ENCODE measurements at regions not wholly inside any gene's neighbourhood (a gene's known extent, or its start where the extent isn't known, plus 50 kb on each side); places are given as distances from the start of the nearest gene placed in this dataset.

- no peak for TF ChIP-seq CTCF (conservative IDR thresholded peaks at IDR 0.05; ENCODE audit: control insufficient read depth, insufficient read depth, low read depth, low read length)
- no peak overlapping the region for H3K4me3 ChIP-seq (ENCODE audit: control insufficient read depth, low read depth, low read length)
- no peak for DNase-seq (ENCODE audit: low read depth)
These were observed 159.9 kb upstream of the ADCY1 start for GRCh38 chr7:45414226-45414625.

- no peak for DNase-seq (ENCODE audit: low read depth)
- TF ChIP-seq CTCF (conservative IDR thresholded peaks at IDR 0.05; ENCODE audit: control insufficient read depth, insufficient read depth, low read depth, low read length), result no peak
- H3K4me3 ChIP-seq (ENCODE audit: control insufficient read depth, low read depth, low read length), result no peak overlapping the region
These were observed 158.9 kb upstream of the ADCY1 start for GRCh38 chr7:45415265-45415664.

GRCh38 chr7:45416846-45417245 lies 157.3 kb upstream of the ADCY1 start:
- no peak for TF ChIP-seq CTCF (conservative IDR thresholded peaks at IDR 0.05; ENCODE audit: control insufficient read depth, insufficient read depth, low read depth, low read length)
- no peak overlapping the region for H3K4me3 ChIP-seq (ENCODE audit: control insufficient read depth, low read depth, low read length)
- no peak for DNase-seq (ENCODE audit: low read depth)

- no peak for TF ChIP-seq CTCF (conservative IDR thresholded peaks at IDR 0.05; ENCODE audit: control insufficient read depth, insufficient read depth, low read depth, low read length)
- no peak overlapping the region for H3K4me3 ChIP-seq (ENCODE audit: control insufficient read depth, low read depth, low read length)
- no peak for DNase-seq (ENCODE audit: low read depth)
These were observed 156.9 kb upstream of the ADCY1 start for GRCh38 chr7:45417268-45417667.

GRCh38 chr7:45417735-45418134 lies 156.4 kb upstream of the ADCY1 start:
- TF ChIP-seq CTCF (conservative IDR thresholded peaks at IDR 0.05; ENCODE audit: control insufficient read depth, insufficient read depth, low read depth, low read length), result no peak
- no peak overlapping the region for H3K4me3 ChIP-seq (ENCODE audit: control insufficient read depth, low read depth, low read length)
- no peak for DNase-seq (ENCODE audit: low read depth)

GRCh38 chr7:45420843-45421495 lies 153.2 kb upstream of the ADCY1 start:
- no peak overlapping the region for H3K4me3 ChIP-seq (ENCODE audit: control insufficient read depth, low read depth, low read length)
- no peak for TF ChIP-seq CTCF (conservative IDR thresholded peaks at IDR 0.05; ENCODE audit: control insufficient read depth, insufficient read depth, low read depth, low read length)
- DNase-seq (ENCODE audit: low read depth), result peak; percentile 77

- TF ChIP-seq CTCF (conservative IDR thresholded peaks at IDR 0.05; ENCODE audit: control insufficient read depth, insufficient read depth, low read depth, low read length), result no peak
- no peak overlapping the region for H3K4me3 ChIP-seq (ENCODE audit: control insufficient read depth, low read depth, low read length)
- peak; percentile 40 for DNase-seq (ENCODE audit: low read depth)
These were observed 152.4 kb upstream of the ADCY1 start for GRCh38 chr7:45421806-45422205.

All from fibroblast of mammary gland (primary cell).